OCI-LY7 (cell line): ENCODE measurements at regions not wholly inside any gene's neighbourhood (a gene's known extent, or its start where the extent isn't known, plus 50 kb on each side); places are given as distances from the start of the nearest gene placed in this dataset.

Experiments
- CTCF ChIP-seq: fragments of 200-600 bp; sonication (generic); conservative IDR thresholded peaks from 2 replicates; pipeline ENCODE4 v1.5.1; 2014; ENCODE audit warnings: mild to moderate bottlenecking, antibody characterized with exemption, low read length, moderate library complexity, mixed read lengths
- EZH2phosphoT487 ChIP-seq: fragments of 200-600 bp; sonication (generic); IDR thresholded peaks from 2 replicates; pipeline ENCODE4 v1.6.1; 2018; ENCODE audit warnings: low read depth, borderline replicate concordance, mild to moderate bottlenecking, mixed run types, antibody characterized with exemption, low read length, moderate library complexity, mixed read lengths

- no peak for TF ChIP-seq CTCF
- TF ChIP-seq EZH2phosphoT487 = no peak
Measured at GRCh38 chr12:130222519-130223218, 60.4 kb downstream of the FZD10 start.
